Common myeloid progenitor, CD34-positive (primary cell): ENCODE measurements at regions not wholly inside any gene's neighbourhood (a gene's known extent, or its start where the extent isn't known, plus 50 kb on each side); places are given as distances from the start of the nearest gene placed in this dataset.
"Not testable (repeated sequence)": the region's sequence is repeated elsewhere in the genome, so short reads cannot be mapped to it uniquely, and the experiment has no call there.

Experiments
- CTCF ChIA-PET: fragments of 350-600 bp; sonication (Branson Sonifier 250); formaldehyde crosslinking; loops from one replicate; lab custom pipeline; 2021; ENCODE audit warnings: antibody characterized with exemption; lab: Charles Lee
- POLR2A ChIA-PET: fragments of 350-600 bp; sonication (Branson Sonifier 250); formaldehyde crosslinking; loops from one replicate; lab custom pipeline; 2021; ENCODE audit warnings: antibody characterized with exemption; lab: Charles Lee
- DNase-seq, 3 donors: peaks; one replicate each; pipeline versions ENCODE4 v3.0.0 to v3.0.0-alpha.2; 2013
- H3K27ac ChIP-seq, 2 experiments: 1 replicate in 1 of 2; 2 replicates in 1 of 2; pipeline ENCODE4 v1.7.0; 2013; ENCODE audit warnings: inconsistent platforms in 2 of 2, low read length in 2 of 2, mild to moderate bottlenecking in 2 of 2, low read depth in 1 of 2, moderate library complexity in 1 of 2; ENCODE audit not compliant: severe bottlenecking in 2 of 2, insufficient read depth in 1 of 2, poor library complexity in 1 of 2
- H3K27me3 ChIP-seq, 5 experiments: replicated peaks in 2 of 5; 1 replicate in 3 of 5; 2 replicates in 2 of 5; pipeline versions ENCODE4 v1.6.1 to v1.7.0; 2013; ENCODE audit warnings: low read length in 4 of 5, mild to moderate bottlenecking in 2 of 5, moderate library complexity in 2 of 5, inconsistent platforms in 1 of 5; ENCODE audit not compliant: insufficient read depth in 5 of 5, control insufficient read depth in 4 of 5
- H3K36me3 ChIP-seq, 4 experiments: 1 replicate in 2 of 4; 2 replicates in 2 of 4; pipeline versions ENCODE4 v1.6.1 to v1.7.0; 2013; ENCODE audit warnings: low read length in 3 of 4, control low read depth in 1 of 4, mild to moderate bottlenecking in 1 of 4; ENCODE audit not compliant: control insufficient read depth in 4 of 4, insufficient read depth in 4 of 4
- H3K4me1 ChIP-seq, 4 experiments: 1 replicate in 3 of 4; 2 replicates in 1 of 4; pipeline versions ENCODE4 v1.6.1 to v1.7.1; 2013; ENCODE audit warnings: low read length in 3 of 4, mild to moderate bottlenecking in 3 of 4, control low read depth in 1 of 4, inconsistent platforms in 1 of 4, moderate library complexity in 1 of 4; ENCODE audit not compliant: control insufficient read depth in 4 of 4, insufficient read depth in 4 of 4; ENCODE audit errors: control extremely low read depth in 1 of 4
- H3K4me3 ChIP-seq, 7 experiments: 1 replicate in 4 of 7; 2 replicates in 3 of 7; pipeline versions ENCODE4 v1.5.1 to v1.7.0; 2013; ENCODE audit warnings: mild to moderate bottlenecking in 7 of 7, low read length in 6 of 7, moderate library complexity in 6 of 7, inconsistent platforms in 2 of 7, low read depth in 2 of 7, control low read depth in 1 of 7; ENCODE audit not compliant: insufficient read depth in 4 of 7, control insufficient read depth in 1 of 7; ENCODE audit errors: extremely low read depth in 1 of 7
- H3K9me3 ChIP-seq, 5 experiments: 1 replicate in 4 of 5; 2 replicates in 1 of 5; pipeline versions ENCODE4 v1.6.1 to v1.7.1; 2013; ENCODE audit warnings: low read length in 4 of 5, mild to moderate bottlenecking in 2 of 5, inconsistent platforms in 1 of 5, low read depth in 1 of 5, moderate library complexity in 1 of 5; ENCODE audit not compliant: control insufficient read depth in 4 of 5, insufficient read depth in 2 of 5; ENCODE audit errors: control extremely low read depth in 1 of 5
- WGBS: methylation state at CpG from one replicate; pipeline ENCODE4 v1.1.5; 2013; ENCODE audit not compliant: insufficient coverage; 5-methylcytosine and 5-hydroxymethylcytosine counted together

- WGBS = 100% methylated on average over 1 of the region's 1 CpG
- H3K4me1 ChIP-seq = no peaks in the 10 kb centered on the region
- H3K36me3 ChIP-seq = no peaks in the 10 kb centered on the region
- ChIA-PET CTCF (no interaction called here), POLR2A (no interaction called here)
- no peaks in the 10 kb centered on the region for H3K27me3 ChIP-seq
- H3K27ac ChIP-seq = no peak overlapping the region
- peaks cover 0 to 7% (median 6%) of the 10 kb centered on the region in 5 experiments for H3K9me3 ChIP-seq
- no peak for DNase-seq
- no peak overlapping the region for H3K4me3 ChIP-seq
These were observed 504.3 kb downstream of the SOX11 start for GRCh38 chr2:6196449-6196848.

- 97% methylated on average over 5 of the region's 6 CpGs for WGBS
- peaks cover 0 to 12% (median 6%) of the 10 kb centered on the region in 5 experiments for H3K9me3 ChIP-seq
- CTCF ChIA-PET, H3K4me3 ChIP-seq, POLR2A ChIA-PET, H3K27me3 ChIP-seq, H3K27ac ChIP-seq, H3K4me1 ChIP-seq, H3K36me3 ChIP-seq, DNase-seq: not testable (repeated sequence)
These were observed 506.3 kb downstream of the SOX11 start for GRCh38 chr2:6198370-6198919.

GRCh38 chr2:6202756-6203155, 510.6 kb downstream of the SOX11 start:
- POLR2A ChIA-PET = no interaction called here
- WGBS = 89% methylated on average over 2 of the region's 5 CpGs

GRCh38 chr2:6203291-6203959, 511.2 kb downstream of the SOX11 start:
- Histone ChIP-seq H3K4me3 (no peak overlapping the region), H3K36me3 (no peaks in the 10 kb centered on the region), H3K27ac (no peak overlapping the region), H3K4me1 (no peaks in the 10 kb centered on the region), H3K9me3 (peaks cover 0 to 10% (median 3%) of the 10 kb centered on the region in 5 experiments), H3K27me3 (no peaks in the 10 kb centered on the region)
- POLR2A ChIA-PET = no interaction called here
- DNase-seq = no peak
- CTCF ChIA-PET = no interaction called here
- 98% methylated on average over 5 of the region's 5 CpGs for WGBS

More at GRCh38 chr2:6202756-6203155, 510.6 kb downstream of the SOX11 start:
- H3K4me3 ChIP-seq = no peak overlapping the region
- no peak for DNase-seq
- H3K9me3 ChIP-seq = peaks cover 0 to 12% (median 3%) of the 10 kb centered on the region in 5 experiments
- CTCF ChIA-PET = no interaction called here
- no peak overlapping the region for H3K27ac ChIP-seq
- H3K27me3 ChIP-seq = no peaks in the 10 kb centered on the region
- no peaks in the 10 kb centered on the region for H3K4me1 ChIP-seq
- no peaks in the 10 kb centered on the region for H3K36me3 ChIP-seq

- WGBS = no CpG with 5 or more reads among the region's 8 CpGs
- Histone ChIP-seq H3K36me3 (no peaks in the 10 kb centered on the region), H3K27ac (no peak overlapping the region), H3K4me3 (no peak overlapping the region), H3K9me3 (peaks cover 0 to 2% (median 0%) of the 10 kb centered on the region in 5 experiments), H3K4me1 (no peaks in the 10 kb centered on the region), H3K27me3 (no peaks in the 10 kb centered on the region)
- no peak for DNase-seq
- POLR2A ChIA-PET = no interaction called here
- CTCF ChIA-PET = interaction anchor here (1.3 kb wide), 1 partner anchor 9 kb away, joined by 3 read pairs; no protein-coding TSS in a partner anchor
These were observed 514.7 kb downstream of the SOX11 start for GRCh38 chr2:6206882-6207281.

GRCh38 chr2:6211236-6211635, 519.1 kb downstream of the SOX11 start:
- no peak overlapping the region for H3K4me3 ChIP-seq
- H3K4me1 ChIP-seq = no peaks in the 10 kb centered on the region
- no peak for DNase-seq
- no peak overlapping the region for H3K27ac ChIP-seq
- no peaks in the 10 kb centered on the region for H3K36me3 ChIP-seq
- H3K27me3 ChIP-seq = peaks cover 0 to 2% (median 0%) of the 10 kb centered on the region in 5 experiments
- ChIA-PET CTCF (no interaction called here), POLR2A (no interaction called here)
- 100% methylated on average over 1 of the region's 1 CpG for WGBS
- no peaks in the 10 kb centered on the region for H3K9me3 ChIP-seq

GRCh38 chr2:6212491-6212890, 520.3 kb downstream of the SOX11 start:
- 90% methylated on average over 4 of the region's 6 CpGs for WGBS
- Histone ChIP-seq H3K27ac (no peak overlapping the region), H3K9me3 (no peaks in the 10 kb centered on the region), H3K27me3 (peaks cover 0 to 2% (median 0%) of the 10 kb centered on the region in 5 experiments), H3K36me3 (no peaks in the 10 kb centered on the region), H3K4me1 (no peaks in the 10 kb centered on the region), H3K4me3 (no peak overlapping the region)
- ChIA-PET CTCF (no interaction called here), POLR2A (no interaction called here)
- DNase-seq = no peak
